ENCODE measurements at regions not wholly inside any gene's neighbourhood (a gene's known extent, or its start where the extent isn't known, plus 50 kb on each side); places are given as distances from the start of the nearest gene placed in this dataset.

- DNase-seq = no peak
These were observed 341.5 kb downstream of the BCOR start for GRCh38 chrX:39756086-39756883.

DNA sequence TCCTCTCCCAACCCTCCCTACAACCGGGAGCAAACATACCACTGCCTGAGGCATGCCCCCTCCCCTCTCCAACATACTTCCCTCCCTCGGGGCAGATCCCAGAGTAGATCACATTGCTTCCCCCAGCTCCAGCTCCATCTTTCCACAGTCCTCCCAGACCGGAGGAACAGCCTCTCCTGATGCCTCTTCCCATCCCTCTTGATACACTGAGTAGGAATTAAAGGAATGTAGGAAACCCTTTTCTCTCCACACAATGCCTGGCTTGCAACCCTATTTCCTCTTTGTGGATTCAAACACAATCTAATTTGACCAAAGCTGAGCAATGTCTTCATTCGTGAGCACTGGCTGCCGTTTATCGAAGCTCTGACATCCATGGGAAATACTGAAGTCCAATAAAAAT, 339.8 kb downstream of the BCOR start:
- DNase-seq = peak; percentile 51

- no peak for DNase-seq
These were observed 338.8 kb downstream of the BCOR start for GRCh38 chrX:39758791-39759525.

DNA sequence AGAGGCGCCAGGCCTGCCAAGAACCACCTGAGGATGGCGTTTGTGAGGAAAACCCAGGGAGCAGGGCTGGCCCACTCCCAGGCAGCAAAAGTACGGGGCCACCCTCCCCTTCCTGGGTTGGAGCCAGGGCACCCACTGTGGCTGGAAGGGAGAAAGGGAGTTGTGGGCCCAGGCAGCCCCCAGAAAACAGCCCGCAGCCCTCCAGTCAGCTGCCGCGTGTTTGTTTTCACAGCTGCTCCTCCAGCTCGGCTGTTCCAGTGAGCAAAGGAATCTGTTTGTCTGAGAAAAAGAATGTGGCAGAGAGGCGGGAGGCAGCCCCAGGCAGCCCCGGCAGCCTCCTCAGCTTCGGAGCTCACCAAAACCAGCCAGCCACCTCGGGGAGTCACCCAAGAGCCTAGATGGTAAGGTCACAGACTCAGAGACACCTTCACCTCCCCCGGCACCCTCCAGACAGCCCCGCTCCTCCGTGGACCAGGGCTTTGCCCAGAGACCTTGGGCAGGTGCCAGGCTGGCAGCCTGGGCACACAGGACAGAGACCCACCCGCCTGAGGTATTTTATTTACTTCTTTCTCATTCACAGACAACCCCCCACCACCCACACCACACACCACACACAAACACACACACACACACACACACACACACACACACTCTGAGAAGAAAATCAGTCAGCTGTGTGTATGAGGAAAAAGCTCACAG, 338.1 kb downstream of the BCOR start:
- peak; percentile 21 for DNase-seq

- peak; percentile 66 for DNase-seq
These were observed 336.8 kb downstream of the BCOR start for GRCh38 chrX:39760930-39761329.

GRCh38 chrX:39762266-39762841, 335.4 kb downstream of the BCOR start:
- DNase-seq = peak; percentile 31

DNA sequence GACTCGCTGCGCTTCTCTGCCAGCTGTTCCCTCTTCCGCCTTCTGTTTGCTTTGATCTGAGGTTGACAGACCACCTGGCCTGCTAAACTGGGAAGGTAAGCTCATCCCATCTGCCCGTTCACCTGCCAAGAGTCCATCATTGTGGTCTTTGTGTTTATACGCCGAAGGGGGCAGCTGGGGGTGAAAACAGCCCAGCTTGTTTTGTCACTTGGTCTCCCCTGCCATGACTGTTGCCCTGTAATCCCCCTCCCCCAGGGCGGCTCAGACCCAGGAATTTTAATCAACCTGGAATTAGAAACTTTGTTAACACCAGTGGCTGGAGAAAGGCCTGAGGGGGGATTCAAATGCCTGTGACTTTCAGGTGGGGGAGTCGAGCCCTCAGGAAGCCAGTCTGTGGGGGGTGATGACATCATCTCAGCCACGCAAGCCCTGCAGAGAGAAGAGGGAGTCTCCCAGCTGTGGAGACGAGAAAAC, 333.3 kb downstream of the BCOR start:
- DNase-seq = peak; percentile 11

DNA sequence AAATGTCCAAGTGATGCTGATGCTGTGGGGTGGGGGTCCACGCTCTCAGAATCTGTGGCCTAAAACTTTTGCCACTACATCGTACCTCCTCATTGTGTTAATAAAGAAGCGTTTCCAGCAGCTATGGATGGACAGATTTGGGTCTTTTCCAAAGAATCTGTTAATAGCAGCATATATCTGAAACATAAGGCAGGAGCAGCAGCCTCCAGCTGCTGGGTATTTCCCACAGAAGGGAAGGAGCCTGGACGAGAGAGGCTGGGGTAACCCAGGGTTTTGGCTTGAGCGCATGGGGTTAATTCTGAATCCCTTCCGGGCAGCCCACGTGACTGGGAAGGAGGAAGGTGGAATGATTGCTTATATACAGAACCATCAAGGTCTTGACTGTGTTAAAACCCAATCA, 332.4 kb downstream of the BCOR start:
- no peak for DNase-seq

GRCh38 chrX:39766085-39766726, 331.6 kb downstream of the BCOR start:
- no peak for DNase-seq

GRCh38 chrX:39766855-39767254, 330.9 kb downstream of the BCOR start:
- DNase-seq = no peak

DNA sequence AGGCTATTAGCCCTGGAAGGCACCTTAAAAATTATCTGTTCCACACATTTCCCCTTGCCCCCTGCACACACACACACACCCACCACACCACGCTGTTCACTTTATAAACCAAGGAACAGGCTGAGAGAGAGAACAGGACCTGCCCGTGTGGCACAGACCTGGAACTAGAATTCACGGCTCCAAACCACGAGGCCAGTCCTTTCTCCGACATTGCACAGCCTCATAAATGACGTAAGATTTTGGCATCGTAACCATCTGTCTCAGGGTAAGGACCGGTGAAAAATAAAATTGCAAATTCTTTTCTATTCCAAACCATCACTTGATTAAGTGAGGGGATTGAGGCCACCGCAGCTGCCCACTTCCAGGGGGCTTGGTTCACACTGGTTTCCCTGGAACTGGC, 330.3 kb downstream of the BCOR start:
- no peak for DNase-seq

- no peak for DNase-seq
These were observed 328.0 kb downstream of the BCOR start for GRCh38 chrX:39769748-39770147.

DNA sequence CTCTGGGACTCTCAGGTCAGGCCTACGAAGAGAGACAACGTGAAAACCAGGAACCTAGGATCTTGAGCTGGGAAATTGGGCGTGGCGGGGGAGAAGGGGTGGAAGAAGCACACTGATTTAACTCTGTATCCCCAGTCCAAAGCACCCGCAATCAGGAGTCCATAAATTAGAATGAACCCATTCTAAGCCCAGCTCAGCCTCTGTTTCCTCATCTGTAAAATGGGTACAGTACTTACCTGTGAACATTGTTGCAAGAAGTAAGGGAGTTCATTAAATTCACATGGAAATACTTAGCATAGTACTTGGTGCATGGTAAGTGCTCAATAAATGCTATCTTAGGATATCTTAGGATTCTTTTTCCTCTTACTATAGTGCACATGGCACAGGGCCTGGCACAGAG, 326.7 kb downstream of the BCOR start:
- no peak for DNase-seq

GRCh38 chrX:39772057-39772832, 325.5 kb downstream of the BCOR start:
- DNase-seq = no peak

DNA sequence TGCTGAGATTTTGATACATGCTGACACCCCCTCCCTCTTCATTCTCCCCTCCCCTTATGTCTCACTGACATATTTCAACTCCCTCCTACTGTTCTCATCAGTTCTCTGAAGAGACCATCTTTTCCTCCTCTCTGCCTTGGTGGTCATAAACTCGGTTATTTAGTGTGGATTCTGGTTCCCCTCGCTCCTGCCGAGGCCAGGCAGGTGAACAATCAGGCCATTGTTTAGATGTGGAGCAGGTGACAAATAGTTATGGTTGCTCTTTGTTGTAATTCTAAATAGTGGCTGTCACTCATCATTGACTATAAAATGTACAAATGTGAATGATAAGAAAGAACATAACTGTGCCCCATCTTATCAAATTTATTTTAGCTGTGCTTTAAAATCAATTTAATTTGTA, 324.6 kb downstream of the BCOR start:
- DNase-seq = no peak

GRCh38 chrX:39773923-39774773, 323.6 kb downstream of the BCOR start:
- DNase-seq = peak; percentile 24

DNA sequence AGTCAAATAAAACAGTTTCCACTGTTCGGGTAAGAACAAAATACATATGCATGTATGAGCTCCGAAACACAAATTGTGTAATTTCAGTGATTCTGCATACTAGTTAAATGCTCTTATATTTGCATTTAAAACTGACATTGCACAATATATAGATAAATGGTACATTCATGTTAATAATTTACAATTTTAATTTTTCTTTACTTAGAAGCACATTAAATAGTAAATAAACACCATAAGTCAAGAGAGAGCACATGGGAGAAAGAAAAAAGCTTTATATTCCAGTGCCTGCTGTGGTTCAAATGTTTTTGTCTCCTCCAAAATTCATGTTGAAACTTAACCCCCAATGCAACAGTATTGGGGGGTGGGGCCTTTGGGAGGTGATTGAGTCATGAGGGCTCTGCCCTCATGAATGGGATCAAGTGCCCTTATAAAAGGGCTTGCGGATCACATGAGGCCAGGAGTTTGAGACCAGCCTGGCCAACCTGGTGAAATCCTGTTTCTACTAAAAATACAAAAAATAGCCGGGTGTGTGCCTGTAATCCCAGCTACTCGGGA, 322.9 kb downstream of the BCOR start:
- DNase-seq = no peak

GRCh38 chrX:39777623-39778025, 320.1 kb downstream of the BCOR start:
- no peak for DNase-seq

DNA sequence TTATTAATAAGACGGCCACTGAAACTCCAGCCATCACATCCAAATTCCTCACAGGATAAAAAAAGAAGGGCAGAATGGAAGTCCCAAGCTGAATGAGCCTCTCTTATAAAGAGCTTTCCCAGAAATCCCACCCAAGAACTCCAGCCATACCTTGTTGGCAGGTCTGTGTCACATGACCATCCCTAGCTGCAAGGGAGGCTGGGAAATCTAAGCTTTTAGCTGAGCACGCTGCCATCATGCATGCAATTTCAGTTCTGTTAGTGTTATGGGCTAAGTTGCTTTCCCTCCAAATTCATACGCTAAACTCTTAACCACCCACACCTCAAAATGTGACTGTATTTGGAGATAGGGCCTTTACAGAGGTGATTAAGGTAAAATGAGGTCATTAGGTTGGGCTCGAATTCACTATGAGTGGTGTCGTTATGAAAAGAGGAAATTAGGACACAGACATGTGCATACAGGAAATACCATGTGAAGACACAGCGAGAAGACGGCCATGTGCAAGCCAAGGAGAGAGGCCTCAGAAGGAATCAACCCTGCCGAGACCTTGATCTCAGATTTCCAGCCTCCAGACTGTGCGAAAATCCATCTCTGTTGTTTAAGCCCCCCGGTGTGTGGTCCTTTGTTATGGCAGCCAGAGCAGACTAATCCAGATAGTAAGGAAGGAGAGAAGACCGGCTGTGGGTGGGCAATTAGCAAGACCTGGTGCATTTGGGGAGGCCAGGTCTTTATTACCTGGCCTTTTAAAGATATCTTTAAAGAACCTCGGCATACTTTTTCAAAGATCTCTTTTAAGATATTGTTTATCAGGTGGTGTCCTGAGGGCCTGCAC, 317.6 kb downstream of the BCOR start:
- no peak for DNase-seq

GRCh38 chrX:39782276-39782675, 315.5 kb downstream of the BCOR start:
- no peak for DNase-seq

All from NCI-H226 (cell line).